ENCODE measurements at regions not wholly inside any gene's neighbourhood (a gene's known extent, or its start where the extent isn't known, plus 50 kb on each side); places are given as distances from the start of the nearest gene placed in this dataset.

DNA sequence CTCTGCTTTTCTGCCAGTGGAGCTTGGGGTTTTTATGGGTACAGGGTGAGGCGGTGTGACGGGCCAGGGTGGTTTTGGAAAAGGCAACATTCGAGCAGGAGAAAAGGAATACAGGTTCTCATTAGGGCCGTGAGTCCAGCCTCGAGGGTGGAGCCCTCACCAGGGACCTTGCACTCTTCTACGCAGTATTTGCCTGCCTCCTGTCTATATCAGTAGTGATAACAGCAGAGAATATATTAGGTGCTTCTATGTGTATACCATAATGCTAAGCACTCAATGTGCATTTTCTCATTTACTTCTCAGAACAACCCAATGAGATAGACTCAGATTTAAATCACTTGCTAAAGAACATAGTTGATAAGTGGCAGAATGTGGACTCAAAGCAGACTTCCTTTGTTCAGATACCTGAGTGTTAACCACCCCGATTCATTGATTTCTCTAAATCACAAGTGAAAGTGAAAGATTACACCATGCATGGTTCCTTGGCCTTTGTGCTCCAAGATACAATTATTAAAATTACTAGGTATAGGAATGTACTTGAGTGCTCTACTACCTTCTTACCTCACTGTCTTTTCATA, 403.9 kb downstream of the PCDH7 start:
- DNase-seq, result no peak

DNA sequence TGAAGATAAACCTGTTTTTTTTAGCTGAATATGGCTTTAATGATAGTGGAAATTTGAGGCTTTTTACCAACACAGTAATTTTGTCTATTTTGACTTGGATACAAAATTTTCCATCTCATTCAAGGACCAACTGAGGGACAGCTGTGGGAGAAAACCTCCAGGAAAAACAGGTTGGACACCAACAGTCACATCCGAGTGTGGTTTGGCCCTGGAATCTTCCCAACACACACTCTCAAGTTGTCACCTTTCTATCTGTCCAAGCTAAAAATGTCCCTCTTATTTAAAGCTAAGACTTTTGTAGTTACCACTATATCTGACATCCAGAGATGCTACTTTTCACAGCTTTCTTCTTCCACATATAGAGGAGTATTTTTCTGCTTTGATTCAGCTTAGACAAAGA, 404.9 kb downstream of the PCDH7 start:
- no peak for DNase-seq

GRCh38 chr4:31125496-31125895, 405.3 kb downstream of the PCDH7 start:
- no peak for DNase-seq

DNA sequence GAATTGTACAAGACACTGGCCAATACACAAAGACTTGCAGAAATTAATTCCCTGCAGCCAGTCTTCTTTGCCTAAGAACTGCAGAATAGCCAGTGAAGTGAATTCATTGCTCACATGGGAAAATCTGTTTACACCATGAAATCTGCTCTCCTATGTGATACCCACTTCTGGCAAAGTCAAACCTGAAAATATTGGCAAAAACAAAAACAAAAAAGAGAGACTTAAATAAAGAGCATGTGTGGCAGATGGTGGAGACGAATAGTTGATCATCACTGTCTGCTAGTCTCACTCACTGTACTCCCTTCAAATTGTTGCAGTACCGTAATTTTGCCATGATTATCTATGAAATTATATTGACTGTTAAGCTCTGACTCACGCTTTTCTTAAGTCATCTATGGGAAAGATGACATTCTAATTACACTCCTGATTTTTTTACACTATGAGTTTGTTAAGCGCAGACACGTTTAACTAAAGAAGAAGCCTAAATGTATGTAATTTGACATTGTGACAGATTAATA, 406.8 kb downstream of the PCDH7 start:
- no peak for DNase-seq

GRCh38 chr4:31130930-31131329, 410.8 kb downstream of the PCDH7 start:
- no peak for DNase-seq

DNA sequence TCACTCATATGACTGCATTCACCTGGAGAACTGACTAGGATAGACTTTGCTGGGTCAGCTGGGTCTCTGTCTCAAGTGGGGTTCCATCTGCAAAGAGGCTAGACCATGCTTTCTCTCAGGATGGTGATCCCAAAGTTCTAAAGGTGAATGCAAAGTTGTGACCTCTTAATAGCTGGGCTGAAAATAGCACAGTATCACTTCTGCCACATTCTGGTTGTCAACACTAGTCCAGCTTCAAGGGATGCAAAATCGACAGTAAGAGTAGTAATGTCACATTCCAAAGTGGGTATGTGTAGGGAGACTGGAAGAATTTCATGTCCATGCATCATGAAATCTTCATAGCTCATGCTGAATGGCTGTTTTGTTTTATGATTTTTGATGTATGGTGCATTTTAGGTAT, 414.6 kb downstream of the PCDH7 start:
- no peak for DNase-seq

GRCh38 chr4:31139767-31140166, 419.6 kb downstream of the PCDH7 start:
- no peak for DNase-seq

DNA sequence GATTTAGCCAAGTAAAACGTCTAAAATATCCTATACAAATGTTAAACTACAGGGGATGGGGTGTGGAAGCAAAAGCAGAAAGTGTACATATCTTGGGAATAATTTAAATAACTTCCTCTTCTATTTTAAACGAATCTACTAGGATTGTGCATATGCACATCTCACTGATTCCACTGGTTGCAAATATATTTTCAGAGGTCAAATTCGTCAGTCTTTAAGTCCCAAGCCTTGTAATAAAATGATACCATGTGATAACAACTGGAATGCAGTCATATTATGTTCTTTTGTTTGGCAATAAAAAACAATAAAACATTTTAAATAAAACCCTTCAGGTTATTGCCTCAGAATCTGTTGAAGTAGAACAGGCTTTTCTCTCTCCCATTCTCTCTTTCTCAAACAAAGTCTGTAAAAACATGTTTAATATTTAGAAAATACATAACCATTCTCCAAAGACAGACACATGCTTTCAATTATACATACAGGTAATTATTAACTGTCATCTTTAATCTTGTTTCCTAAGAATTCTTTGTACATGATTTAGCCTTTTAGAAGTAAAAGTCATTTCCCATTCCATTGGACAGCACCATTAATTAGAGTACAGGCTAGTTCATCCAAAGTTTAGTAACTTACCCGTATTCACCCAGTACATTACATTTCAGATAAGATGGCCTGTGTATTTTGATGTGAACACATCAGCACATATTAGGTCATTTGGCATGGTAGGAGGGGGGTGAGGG, 421.1 kb downstream of the PCDH7 start:
- no peak for DNase-seq

DNA sequence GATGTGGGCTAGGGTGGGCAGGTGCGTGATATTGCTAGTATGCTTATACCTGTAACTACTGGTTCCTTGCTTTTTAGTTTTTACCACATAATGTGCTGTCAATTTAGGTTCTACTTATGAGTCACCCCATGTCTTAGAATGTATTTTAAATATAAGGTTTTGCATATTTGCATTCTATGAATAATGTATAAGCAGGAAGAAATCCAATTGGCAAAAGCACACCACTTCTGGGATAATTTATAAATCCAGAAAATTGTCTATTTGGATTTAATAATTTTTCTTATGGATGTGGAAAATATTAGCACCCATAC, 421.6 kb downstream of the PCDH7 start:
- no peak for DNase-seq

DNA sequence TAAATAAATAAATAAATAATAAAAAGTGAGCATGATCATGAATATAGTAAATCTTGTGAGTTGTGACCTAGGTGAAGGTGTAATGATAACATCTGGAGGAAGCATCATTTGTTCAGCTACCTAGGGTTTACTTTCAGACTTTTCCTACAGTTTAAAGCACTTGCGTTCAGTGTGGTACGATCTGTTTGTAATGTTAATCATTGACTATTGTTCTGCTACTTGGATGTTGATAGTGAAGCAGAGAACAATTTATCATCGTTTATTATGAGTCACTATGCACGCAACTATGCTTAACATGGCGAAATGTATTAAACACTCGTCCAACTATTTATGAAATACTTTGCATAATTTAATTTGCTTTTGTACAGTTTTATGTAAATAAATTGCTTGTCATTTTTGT, 426.2 kb downstream of the PCDH7 start:
- DNase-seq, result no peak

GRCh38 chr4:31148990-31149389, 428.8 kb downstream of the PCDH7 start:
- no peak for DNase-seq

DNA sequence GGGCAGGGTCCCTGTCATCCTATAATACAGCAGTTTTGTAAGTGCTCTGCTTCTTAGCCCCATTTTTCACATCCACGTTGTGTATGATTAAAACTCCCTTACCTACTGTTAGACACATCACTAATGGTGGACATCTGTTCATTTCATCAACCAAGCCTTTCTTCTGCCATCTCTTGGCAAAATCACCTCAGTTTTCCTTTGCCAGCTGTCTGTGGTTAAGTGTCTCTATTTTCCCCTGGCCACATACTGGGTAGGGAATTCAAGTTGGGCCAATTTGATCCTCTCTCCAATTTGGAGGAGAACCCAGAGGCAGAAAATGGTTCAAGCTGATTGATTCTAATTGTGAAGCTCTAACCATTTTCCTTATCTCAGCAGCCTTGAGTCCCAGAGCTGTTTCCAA, 436.1 kb downstream of the PCDH7 start:
- DNase-seq, result no peak

DNA sequence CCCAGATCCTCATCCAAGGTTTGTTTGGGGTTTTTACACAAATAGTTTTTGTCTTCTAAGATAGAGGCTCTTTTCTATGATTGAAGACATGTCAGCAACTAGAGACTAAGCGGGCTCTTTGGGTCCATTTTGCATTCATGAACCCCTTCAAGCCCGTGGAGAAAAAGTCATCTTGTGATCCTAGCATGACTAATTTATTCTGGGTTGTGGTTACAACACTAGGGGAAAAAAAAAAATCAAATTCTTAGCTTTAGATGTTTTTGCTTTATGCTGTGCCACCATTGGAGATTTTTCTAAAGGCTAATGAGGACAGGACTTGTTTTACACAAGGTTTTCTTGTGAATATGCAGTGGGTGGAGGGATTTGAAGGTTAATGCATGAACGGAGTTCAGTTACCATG, 440.0 kb downstream of the PCDH7 start:
- DNase-seq, result no peak

DNA sequence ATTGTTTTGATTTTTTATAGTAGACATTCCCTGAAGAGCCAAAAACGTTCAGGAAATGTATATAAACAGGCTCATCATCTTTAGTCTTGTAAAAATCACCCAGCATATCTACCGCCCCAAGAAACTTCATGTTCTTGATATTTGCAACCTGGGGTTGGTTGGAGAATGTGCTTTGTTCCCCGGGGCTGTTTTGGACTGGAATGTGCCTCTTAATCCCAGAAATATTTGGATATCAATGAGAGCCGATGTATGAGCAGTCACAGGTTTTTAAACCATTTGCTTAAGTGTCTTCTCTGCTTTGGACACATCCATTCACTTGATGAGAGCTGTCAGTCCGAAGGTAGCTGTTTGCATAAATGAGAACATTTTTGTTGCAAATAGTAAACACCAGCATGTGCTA, 449.7 kb downstream of the PCDH7 start:
- DNase-seq, result no peak

DNA sequence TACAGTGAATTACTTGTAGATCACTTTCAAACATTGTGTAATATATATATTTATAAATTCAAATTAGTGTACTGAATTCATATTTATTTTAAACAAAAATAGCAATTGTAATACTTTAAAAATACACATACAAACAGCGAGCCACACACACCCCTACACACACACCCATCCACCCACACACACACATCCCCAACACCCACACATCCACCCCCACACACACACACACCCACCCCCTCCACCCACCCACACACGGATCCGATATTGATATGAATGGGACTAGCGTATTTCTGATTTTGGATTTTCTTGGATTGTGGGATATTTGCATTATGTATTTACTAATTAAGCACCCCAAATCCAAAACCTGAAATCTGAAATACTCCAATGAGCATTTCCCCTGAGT, 451.2 kb downstream of the PCDH7 start:
- DNase-seq, result no peak

GRCh38 chr4:31175242-31175910, 455.2 kb downstream of the PCDH7 start:
- DNase-seq, result no peak

DNA sequence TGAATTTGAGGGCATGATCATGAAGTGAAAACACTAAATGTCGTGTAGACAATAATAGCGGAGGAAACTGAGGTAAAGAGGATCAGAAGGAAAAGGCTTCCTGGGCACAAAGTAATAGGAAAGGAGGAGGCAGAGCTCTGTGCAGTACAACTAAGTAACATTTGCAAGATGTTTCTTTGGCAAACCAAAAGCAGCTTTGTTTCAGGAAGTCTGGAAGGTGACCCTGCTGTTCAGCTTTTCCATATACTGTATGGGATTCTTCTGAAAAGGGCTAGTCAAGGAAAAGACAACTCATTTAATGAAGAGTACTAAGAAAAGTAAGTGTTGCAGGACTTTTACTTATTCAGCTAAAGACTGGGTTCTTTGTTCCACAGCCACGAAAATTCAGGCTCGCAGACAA, 463.1 kb downstream of the PCDH7 start:
- DNase-seq, result no peak

DNA sequence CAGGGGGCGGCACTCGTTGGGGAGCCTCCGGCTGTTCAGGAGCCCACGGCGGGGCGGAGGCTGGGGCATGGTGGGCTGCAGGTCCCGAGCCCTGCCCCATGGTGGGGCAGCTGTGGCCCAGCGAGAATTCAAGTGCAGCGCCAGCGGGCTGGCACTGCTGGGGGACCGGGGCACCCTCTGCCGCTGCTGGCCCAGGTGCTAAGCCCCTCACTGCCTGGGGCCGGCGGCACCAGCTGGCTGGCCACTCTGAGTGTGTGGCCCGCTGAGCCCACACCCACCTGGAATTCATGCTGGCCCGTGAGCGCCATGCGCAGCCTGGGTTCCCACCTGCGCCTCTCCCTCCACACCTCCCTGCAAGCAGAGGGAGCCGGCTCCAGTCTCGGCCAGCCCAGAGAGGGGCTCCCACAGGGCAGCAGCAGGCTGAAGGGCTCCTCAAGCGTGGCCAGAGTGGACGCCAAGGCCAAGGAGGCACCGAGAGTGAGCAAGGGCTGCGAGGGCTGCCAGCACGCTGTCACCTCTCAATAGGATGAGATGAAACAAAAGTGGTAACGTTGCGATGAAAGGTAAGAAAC, 464.9 kb downstream of the PCDH7 start:
- DNase-seq, result no peak

DNA sequence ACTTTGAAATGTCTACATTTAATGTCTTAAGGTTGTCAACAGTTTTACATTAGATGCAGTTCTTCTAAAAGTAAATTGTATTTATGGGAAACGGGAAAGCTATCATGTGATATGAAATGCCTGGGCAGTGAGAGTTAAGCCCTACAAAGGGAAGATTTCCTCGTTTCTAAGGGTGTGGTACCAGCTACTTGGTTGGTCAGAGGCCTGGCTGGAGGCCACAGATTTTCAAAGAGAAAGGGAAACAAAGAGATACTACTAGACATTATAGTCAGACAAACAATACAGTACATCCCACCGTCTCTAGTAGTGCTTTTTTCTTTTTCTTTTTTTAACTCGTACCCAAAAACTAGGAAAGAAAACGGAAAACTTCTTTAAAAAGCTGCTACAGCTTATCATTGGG, 467.8 kb downstream of the PCDH7 start:
- DNase-seq, result no peak

- no peak for DNase-seq
These were observed 469.8 kb downstream of the PCDH7 start for GRCh38 chr4:31189938-31190337.

GRCh38 chr4:31190671-31191070, 470.5 kb downstream of the PCDH7 start:
- no peak for DNase-seq

- DNase-seq, result no peak
These were observed 472.2 kb downstream of the PCDH7 start for GRCh38 chr4:31192341-31192740.

DNA sequence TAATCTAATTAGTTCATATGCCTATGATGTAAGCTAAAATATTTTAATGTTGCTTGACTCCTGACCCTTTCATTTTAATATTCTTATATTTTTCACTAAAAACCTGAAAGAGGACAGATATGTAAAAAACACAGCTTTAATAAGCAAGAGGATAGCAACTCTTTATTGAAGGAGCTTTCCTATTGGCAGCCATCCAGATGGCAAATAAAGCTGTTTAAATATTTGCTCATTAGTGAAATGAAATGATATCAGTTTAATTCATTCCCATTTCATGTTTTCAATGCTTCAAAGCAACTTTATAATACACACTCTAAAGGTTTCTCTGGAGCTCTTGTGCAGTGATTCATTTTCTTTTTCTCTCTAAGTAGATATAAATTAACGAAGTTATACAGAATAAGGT, 473.4 kb downstream of the PCDH7 start:
- DNase-seq, result peak; percentile 41

DNA sequence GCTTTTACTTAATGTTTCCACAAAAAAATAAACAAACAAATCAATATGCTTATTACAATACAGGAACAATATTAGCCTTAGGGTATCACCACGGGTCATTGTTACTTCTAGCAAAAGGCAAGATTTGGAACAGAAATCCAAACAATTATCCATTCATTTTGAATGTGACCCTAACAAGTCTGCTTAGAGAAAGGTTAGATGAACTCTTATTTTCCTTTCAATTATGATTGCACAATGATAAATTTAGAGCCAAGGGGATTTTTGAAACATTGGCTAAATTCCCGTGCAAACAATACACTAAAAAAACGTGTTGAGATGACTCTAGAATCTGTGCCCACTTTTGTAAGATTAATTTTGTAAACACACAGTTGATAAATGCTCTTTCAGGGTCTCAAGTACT, 474.7 kb downstream of the PCDH7 start:
- DNase-seq, result peak; percentile 74

All from NCI-H774 (cell line).